K562 (cell line): ENCODE measurements at regions not wholly inside any gene's neighbourhood (a gene's known extent, or its start where the extent isn't known, plus 50 kb on each side); places are given as distances from the start of the nearest gene placed in this dataset.
A peak's percentile ranks its signal among the peaks of the same experiment; 100 is the strongest.

Experiments used
- BRF1 ChIP-seq: IDR thresholded peaks from 3 replicates; pipeline ENCODE4 v1.6.1; 2011; ENCODE audit warnings: borderline replicate concordance, mild to moderate bottlenecking; ENCODE audit not compliant: insufficient read length; ENCODE audit errors: extremely low read depth
- CBX5 ChIP-seq: IDR thresholded peaks from 2 replicates; pipeline ENCODE4 v1.6.1; 2014; ENCODE audit warnings: low read depth, borderline replicate concordance
- CC2D1A ChIP-seq: fragments of 450-650 bp; IDR thresholded peaks from 2 replicates; pipeline ENCODE4 v1.6.1; 2017; ENCODE audit warnings: mild to moderate bottlenecking
- DIDO1 ChIP-seq: fragments of 450-650 bp; IDR thresholded peaks from 2 replicates; pipeline ENCODE4 v1.6.1; 2016; ENCODE audit warnings: low read depth, missing biosample characterization, missing genetic modification characterization
- ETS2 ChIP-seq: IDR thresholded peaks from 2 replicates; pipeline ENCODE4 v1.6.1; 2016; ENCODE audit warnings: borderline replicate concordance, missing genetic modification characterization, mild to moderate bottlenecking, moderate library complexity, missing compliant biosample characterization; ENCODE audit not compliant: poor library complexity, severe bottlenecking
- GTF2A2 ChIP-seq: IDR thresholded peaks from 2 replicates; pipeline ENCODE4 v1.6.1; 2016; ENCODE audit warnings: mild to moderate bottlenecking, missing genetic modification characterization, missing compliant biosample characterization
- HOXB6 ChIP-seq: fragments of 250-450 bp; sonication (Bioruptor Pico); IDR thresholded peaks from 2 replicates; pipeline ENCODE4 v1.5.1; 2022; ENCODE audit warnings: mild to moderate bottlenecking, borderline replicate concordance
- ILF3 ChIP-seq: fragments of 450-650 bp; IDR thresholded peaks from 2 replicates; pipeline ENCODE4 v1.6.1; 2018; ENCODE audit warnings: antibody characterized with exemption, mild to moderate bottlenecking, moderate library complexity, borderline replicate concordance
- KAT8 ChIP-seq: fragments of 450-650 bp; IDR thresholded peaks from 2 replicates; pipeline ENCODE4 v1.6.1; 2016; ENCODE audit warnings: low read depth, mild to moderate bottlenecking
- MAZ ChIP-seq, 2 experiments: fragments of 450-650 bp in 1 of 2; sonication (generic) in 1 of 2; formaldehyde crosslinking; IDR thresholded peaks in 1 of 2; conservative IDR thresholded peaks in 1 of 2; 2 replicates each; pipeline versions ENCODE4 v1.4.0 to v1.5.0; 2020; ENCODE audit warnings: mild to moderate bottlenecking in 1 of 2, missing genetic modification reagents in 1 of 2
- MTA1 ChIP-seq: fragments of 450-650 bp; IDR thresholded peaks from 2 replicates; pipeline ENCODE4 v1.6.1; 2017; ENCODE audit warnings: borderline replicate concordance
- NCOR1 ChIP-seq: fragments of 450-650 bp; IDR thresholded peaks from 2 replicates; pipeline ENCODE4 v1.6.1; 2016; ENCODE audit warnings: mild to moderate bottlenecking, moderate library complexity
- PHF20 ChIP-seq: fragments of 450-650 bp; IDR thresholded peaks from 2 replicates; pipeline ENCODE4 v1.6.1; 2018; ENCODE audit not compliant: partially characterized antibody
- PHTF2 ChIP-seq: fragments of 250-450 bp; sonication (Bioruptor Pico); IDR thresholded peaks from 2 replicates; pipeline ENCODE4 v1.5.0; 2021; ENCODE audit warnings: mild to moderate bottlenecking
- RAD21 ChIP-seq, 2 experiments: fragments of 250-450 bp in 1 of 2; fragments of 450-650 bp in 1 of 2; sonication (Bioruptor Pico) in 1 of 2; formaldehyde crosslinking in 1 of 2; IDR thresholded peaks in 1 of 2; conservative IDR thresholded peaks in 1 of 2; 2 replicates each; pipeline versions ENCODE4 v1.4.0 to v1.8.0; 2020 to 2022; ENCODE audit warnings: mild to moderate bottlenecking in 2 of 2, moderate library complexity in 1 of 2
- RCOR1 ChIP-seq, 2 experiments: IDR thresholded peaks; 2 replicates each; pipeline ENCODE4 v1.6.1; 2012; ENCODE audit warnings: low read depth in 2 of 2, low read length in 2 of 2, borderline replicate concordance in 1 of 2, improper control_type of control experiment in 1 of 2
- RFX5 ChIP-seq: IDR thresholded peaks from 2 replicates; pipeline ENCODE4 v1.6.1; 2011; ENCODE audit warnings: low read depth, mild to moderate bottlenecking, improper control_type of control experiment, low read length
- ZFP30 ChIP-seq: fragments of 250-450 bp; sonication (Bioruptor Pico); IDR thresholded peaks from 2 replicates; pipeline ENCODE4 v1.8.0; 2022; ENCODE audit warnings: moderate library complexity, mild to moderate bottlenecking, inconsistent platforms, borderline replicate concordance
- ZNF12 ChIP-seq: sonication (generic); formaldehyde crosslinking; IDR thresholded peaks from 2 replicates; pipeline ENCODE4 v1.4.0; 2020; ENCODE audit warnings: mild to moderate bottlenecking, missing genetic modification reagents
- ZNF212 ChIP-seq: fragments of 450-650 bp; formaldehyde crosslinking; IDR thresholded peaks from 2 replicates; pipeline ENCODE4 v1.4.0; 2020; ENCODE audit warnings: mild to moderate bottlenecking
- ZNF274 ChIP-seq: IDR thresholded peaks from 2 replicates; pipeline ENCODE4 v1.6.1; 2011; ENCODE audit warnings: low read depth, mild to moderate bottlenecking, low read length, moderate library complexity, borderline replicate concordance
- ZNF77 ChIP-seq: fragments of 250-450 bp; sonication (Bioruptor Pico); IDR thresholded peaks from 2 replicates; pipeline ENCODE4 v1.5.0; 2020
- TF ChIP-seq, protein P1 (sequence below), 2 experiments: IDR thresholded peaks; 2 replicates each; pipeline ENCODE4 v1.6.1; 2011; ENCODE audit warnings: borderline replicate concordance in 1 of 2, control low read depth in 1 of 2, low read depth in 1 of 2, low read length in 1 of 2, mild to moderate bottlenecking in 1 of 2, mixed read lengths in 1 of 2, moderate library complexity in 1 of 2; ENCODE audit not compliant: insufficient read depth in 1 of 2, insufficient read length in 1 of 2, poor library complexity in 1 of 2, severe bottlenecking in 1 of 2; ENCODE audit errors: extremely low read depth in 1 of 2
- TF ChIP-seq, protein P2 (sequence below), 2 experiments: fragments of 450-650 bp; IDR thresholded peaks; 2 replicates each; pipeline ENCODE4 v1.6.1; 2018; ENCODE audit warnings: mild to moderate bottlenecking in 2 of 2, low read depth in 1 of 2; ENCODE audit not compliant: partially characterized antibody in 2 of 2

DNA sequence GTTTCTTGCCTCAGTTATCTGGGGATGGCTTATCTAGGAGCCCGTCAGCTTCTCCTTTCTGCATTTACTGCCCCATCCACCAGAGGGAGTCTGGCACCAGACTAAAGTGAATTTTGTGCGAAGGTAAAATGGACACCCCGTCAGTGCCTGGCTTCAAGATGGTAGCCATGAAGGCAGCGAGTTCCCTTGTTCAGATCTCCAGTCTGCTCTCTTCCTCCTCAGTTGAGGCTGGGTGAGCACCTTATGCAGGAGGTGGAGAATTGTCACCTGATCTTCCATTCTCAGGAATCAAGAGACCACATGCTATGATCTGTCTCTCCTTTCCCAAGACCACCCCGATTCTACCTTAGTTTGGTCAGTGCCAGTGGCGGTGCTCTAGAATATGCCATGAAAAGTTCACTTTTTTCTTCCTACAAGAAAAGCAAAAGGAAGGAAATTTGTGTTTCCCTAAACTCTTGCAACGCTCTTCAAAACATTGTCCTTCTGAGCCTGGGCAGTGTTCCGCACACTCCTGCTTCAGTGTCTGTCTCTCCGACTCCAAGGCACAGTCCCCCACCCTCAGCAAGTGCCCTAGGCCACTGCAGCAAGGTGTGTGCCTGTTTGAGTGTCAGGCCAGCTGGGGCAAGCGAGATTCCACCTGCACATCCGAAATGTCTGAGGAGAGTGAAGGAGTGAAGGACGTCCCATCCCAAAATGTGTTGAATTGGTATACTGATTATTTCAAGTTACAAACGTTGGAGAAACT is 168.6 kb downstream of the SS18 start (continued):
- TF ChIP-seq ILF3 (no peak), ETS2 (tag) (no peak), ZNF12 (no peak), GTF2A2 (tag) (peak; percentile 52; the same call in 1 of the 2 replicates), MAZ (CRISPR knock-in tag; conservative IDR thresholded peaks at IDR 0.05 in 1 of 2, IDR thresholded peaks at IDR 0.05 in 1 of 2) (0 out of 4 replicates have a peak, but pooled peaks of 1 of the 2 experiments have one; percentile 6), RCOR1 (IDR thresholded peaks at IDR 0.05; ENCODE audit: borderline replicate concordance in 1 of 2, low read depth in 2 of 2, low read length in 2 of 2) (peak in 1 of 2 experiments; percentile 51; a peak in 1 of 4 replicates), NCOR1 (no peak), RFX5 (no peak), ZFP30 (no peak), CBX5 (0 out of 2 replicates have a peak, but pooled peaks have one; percentile 24), RAD21 (CRISPR knock-in tag; conservative IDR thresholded peaks at IDR 0.05 in 1 of 2, IDR thresholded peaks at IDR 0.05 in 1 of 2) (peak; percentile 86 to 90), HOXB6 (CRISPR knock-in tag) (no peak), DIDO1 (0 out of 2 replicates have a peak, but pooled peaks have one; percentile 31), PHTF2 (CRISPR knock-in tag) (no peak), MTA1 (no peak), CC2D1A (peak; percentile 71), ZNF212 (CRISPR knock-in tag) (no peak), ZNF274 (no peak), BRF1 (no peak), KAT8 (peak; percentile 99), ZNF77 (CRISPR knock-in tag) (no peak), PHF20 (peak; percentile 33)
- TF ChIP-seq, protein P1, sequence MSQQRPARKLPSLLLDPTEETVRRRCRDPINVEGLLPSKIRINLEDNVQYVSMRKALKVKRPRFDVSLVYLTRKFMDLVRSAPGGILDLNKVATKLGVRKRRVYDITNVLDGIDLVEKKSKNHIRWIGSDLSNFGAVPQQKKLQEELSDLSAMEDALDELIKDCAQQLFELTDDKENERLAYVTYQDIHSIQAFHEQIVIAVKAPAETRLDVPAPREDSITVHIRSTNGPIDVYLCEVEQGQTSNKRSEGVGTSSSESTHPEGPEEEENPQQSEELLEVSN (IDR thresholded peaks at IDR 0.05; ENCODE audit: borderline replicate concordance in 1 of 2, extremely low read depth in 1 of 2, insufficient read depth in 1 of 2, insufficient read length in 1 of 2, low read depth in 1 of 2, low read length in 1 of 2, poor library complexity in 1 of 2, severe bottlenecking in 1 of 2): peak in 1 of 2 experiments; percentile 32
- TF ChIP-seq, protein P2, sequence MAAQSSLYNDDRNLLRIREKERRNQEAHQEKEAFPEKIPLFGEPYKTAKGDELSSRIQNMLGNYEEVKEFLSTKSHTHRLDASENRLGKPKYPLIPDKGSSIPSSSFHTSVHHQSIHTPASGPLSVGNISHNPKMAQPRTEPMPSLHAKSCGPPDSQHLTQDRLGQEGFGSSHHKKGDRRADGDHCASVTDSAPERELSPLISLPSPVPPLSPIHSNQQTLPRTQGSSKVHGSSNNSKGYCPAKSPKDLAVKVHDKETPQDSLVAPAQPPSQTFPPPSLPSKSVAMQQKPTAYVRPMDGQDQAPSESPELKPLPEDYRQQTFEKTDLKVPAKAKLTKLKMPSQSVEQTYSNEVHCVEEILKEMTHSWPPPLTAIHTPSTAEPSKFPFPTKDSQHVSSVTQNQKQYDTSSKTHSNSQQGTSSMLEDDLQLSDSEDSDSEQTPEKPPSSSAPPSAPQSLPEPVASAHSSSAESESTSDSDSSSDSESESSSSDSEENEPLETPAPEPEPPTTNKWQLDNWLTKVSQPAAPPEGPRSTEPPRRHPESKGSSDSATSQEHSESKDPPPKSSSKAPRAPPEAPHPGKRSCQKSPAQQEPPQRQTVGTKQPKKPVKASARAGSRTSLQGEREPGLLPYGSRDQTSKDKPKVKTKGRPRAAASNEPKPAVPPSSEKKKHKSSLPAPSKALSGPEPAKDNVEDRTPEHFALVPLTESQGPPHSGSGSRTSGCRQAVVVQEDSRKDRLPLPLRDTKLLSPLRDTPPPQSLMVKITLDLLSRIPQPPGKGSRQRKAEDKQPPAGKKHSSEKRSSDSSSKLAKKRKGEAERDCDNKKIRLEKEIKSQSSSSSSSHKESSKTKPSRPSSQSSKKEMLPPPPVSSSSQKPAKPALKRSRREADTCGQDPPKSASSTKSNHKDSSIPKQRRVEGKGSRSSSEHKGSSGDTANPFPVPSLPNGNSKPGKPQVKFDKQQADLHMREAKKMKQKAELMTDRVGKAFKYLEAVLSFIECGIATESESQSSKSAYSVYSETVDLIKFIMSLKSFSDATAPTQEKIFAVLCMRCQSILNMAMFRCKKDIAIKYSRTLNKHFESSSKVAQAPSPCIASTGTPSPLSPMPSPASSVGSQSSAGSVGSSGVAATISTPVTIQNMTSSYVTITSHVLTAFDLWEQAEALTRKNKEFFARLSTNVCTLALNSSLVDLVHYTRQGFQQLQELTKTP (IDR thresholded peaks at IDR 0.05; ENCODE audit: low read depth in 1 of 2, partially characterized antibody in 2 of 2): no peak
